ENCODE measurements at regions not wholly inside any gene's neighbourhood (a gene's known extent, or its start where the extent isn't known, plus 50 kb on each side); places are given as distances from the start of the nearest gene placed in this dataset.
A peak's percentile ranks its signal among the peaks of the same experiment; 100 is the strongest.
"Not testable (repeated sequence)": the region's sequence is repeated elsewhere in the genome, so short reads cannot be mapped to it uniquely, and the experiment has no call there.

GRCh38 chr10:21379143-21379542 lies 146.3 kb downstream of the SKIDA1 start:
- Mint-ChIP-seq H3K27ac (no peak overlapping the region), H3K4me3 (no peak overlapping the region), H3K4me1 (no peaks in the 10 kb centered on the region), H3K27me3 (ENCODE audit: low read depth, poor library complexity) (no peaks in the 10 kb centered on the region), H3K9me3 (peaks cover 4% of the 10 kb centered on the region), H3K36me3 (ENCODE audit: low read depth) (no peaks in the 10 kb centered on the region)
- no peak for TF ChIP-seq CTCF (IDR thresholded peaks at IDR 0.05)
- no peak for DNase-seq

GRCh38 chr10:21375274-21375673 lies 150.2 kb downstream of the SKIDA1 start:
- H3K9me3 Mint-ChIP-seq; DNase-seq; H3K4me3 Mint-ChIP-seq; H3K36me3 Mint-ChIP-seq (ENCODE audit: low read depth); H3K27me3 Mint-ChIP-seq (ENCODE audit: low read depth, poor library complexity): not testable (repeated sequence)
- H3K4me1 Mint-ChIP-seq, result peaks cover 13% of the 10 kb centered on the region
- peak overlapping the region; percentile 64 for H3K27ac Mint-ChIP-seq

GRCh38 chr10:21373881-21374280 lies 151.6 kb downstream of the SKIDA1 start:
- not testable (repeated sequence) for H3K9me3 Mint-ChIP-seq; H3K36me3 Mint-ChIP-seq (ENCODE audit: low read depth); H3K27me3 Mint-ChIP-seq (ENCODE audit: low read depth, poor library complexity); DNase-seq; H3K4me3 Mint-ChIP-seq
- H3K27ac Mint-ChIP-seq, result peak overlapping the region; percentile 42
- peaks cover 25% of the 10 kb centered on the region for H3K4me1 Mint-ChIP-seq

GRCh38 chr10:21372651-21373410 lies 152.7 kb downstream of the SKIDA1 start:
- Mint-ChIP-seq H3K4me1 (peaks cover 30% of the 10 kb centered on the region), H3K9me3 (no peaks in the 10 kb centered on the region), H3K27me3 (ENCODE audit: low read depth, poor library complexity) (peaks cover 2% of the 10 kb centered on the region), H3K4me3 (no peak overlapping the region), H3K27ac (peak overlapping the region; percentile 51), H3K36me3 (ENCODE audit: low read depth) (no peaks in the 10 kb centered on the region)
- no peak for DNase-seq
- no peak for TF ChIP-seq CTCF (IDR thresholded peaks at IDR 0.05)

GRCh38 chr10:21369697-21370096 lies 155.8 kb downstream of the SKIDA1 start:
- peaks cover 2% of the 10 kb centered on the region for H3K27me3 Mint-ChIP-seq (ENCODE audit: low read depth, poor library complexity)
- H3K36me3 Mint-ChIP-seq (ENCODE audit: low read depth), result no peaks in the 10 kb centered on the region
- no peaks in the 10 kb centered on the region for H3K9me3 Mint-ChIP-seq
- H3K27ac Mint-ChIP-seq, result no peak overlapping the region
- no peak for TF ChIP-seq CTCF (IDR thresholded peaks at IDR 0.05)
- H3K4me3 Mint-ChIP-seq, result no peak overlapping the region
- peaks cover 37% of the 10 kb centered on the region for H3K4me1 Mint-ChIP-seq
- no peak for DNase-seq

GRCh38 chr10:21368728-21369425 lies 156.6 kb downstream of the SKIDA1 start:
- TF ChIP-seq CTCF (IDR thresholded peaks at IDR 0.05), result no peak
- H3K27me3 Mint-ChIP-seq (ENCODE audit: low read depth, poor library complexity), result peaks cover 2% of the 10 kb centered on the region
- H3K36me3 Mint-ChIP-seq (ENCODE audit: low read depth), result no peaks in the 10 kb centered on the region
- DNase-seq, result peak; percentile 17
- no peaks in the 10 kb centered on the region for H3K9me3 Mint-ChIP-seq
- peak overlapping the region; percentile 58 for H3K27ac Mint-ChIP-seq
- peaks cover 46% of the 10 kb centered on the region for H3K4me1 Mint-ChIP-seq
- no peak overlapping the region for H3K4me3 Mint-ChIP-seq
